Fibroblast of the aortic adventitia (primary cell): ENCODE measurements at regions not wholly inside any gene's neighbourhood (a gene's known extent, or its start where the extent isn't known, plus 50 kb on each side); places are given as distances from the start of the nearest gene placed in this dataset.

Source experiments
- DNase-seq: peaks from one replicate; pipeline ENCODE4 v3.0.0-alpha.2; 2010; ENCODE audit warnings: low read depth
- H3K4me3 ChIP-seq: 2 replicates; pipeline ENCODE4 v1.5.1; 2011; ENCODE audit warnings: low read depth, mild to moderate bottlenecking, control low read depth, low read length, moderate library complexity
- TF ChIP-seq, protein P1 (sequence below): IDR thresholded peaks from 2 replicates; pipeline ENCODE4 v1.5.1; 2011; ENCODE audit warnings: mild to moderate bottlenecking, low read length, control low read depth, inconsistent platforms; ENCODE audit not compliant: insufficient read depth

DNA sequence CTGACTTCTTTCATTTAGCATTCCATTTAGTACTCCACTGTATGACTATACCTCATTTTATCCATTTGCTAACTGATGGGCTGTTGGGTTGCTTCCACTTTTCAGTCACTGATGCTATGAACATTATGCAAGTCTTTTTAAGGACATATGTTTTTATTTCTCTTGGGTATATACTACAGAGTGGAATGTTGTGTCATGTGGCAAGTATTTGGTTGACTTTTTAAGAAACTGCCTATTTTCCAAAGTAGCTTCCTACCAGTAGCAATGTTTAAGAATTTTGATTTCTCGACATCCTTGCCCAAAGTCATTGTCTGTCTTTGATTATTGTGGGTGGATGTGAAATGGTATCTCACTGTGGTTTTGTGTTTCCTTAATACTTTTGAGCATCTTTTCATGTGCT lies 110.1 kb upstream of the TPM1 start:
- no peak overlapping the region for H3K4me3 ChIP-seq
- TF ChIP-seq, protein P1, sequence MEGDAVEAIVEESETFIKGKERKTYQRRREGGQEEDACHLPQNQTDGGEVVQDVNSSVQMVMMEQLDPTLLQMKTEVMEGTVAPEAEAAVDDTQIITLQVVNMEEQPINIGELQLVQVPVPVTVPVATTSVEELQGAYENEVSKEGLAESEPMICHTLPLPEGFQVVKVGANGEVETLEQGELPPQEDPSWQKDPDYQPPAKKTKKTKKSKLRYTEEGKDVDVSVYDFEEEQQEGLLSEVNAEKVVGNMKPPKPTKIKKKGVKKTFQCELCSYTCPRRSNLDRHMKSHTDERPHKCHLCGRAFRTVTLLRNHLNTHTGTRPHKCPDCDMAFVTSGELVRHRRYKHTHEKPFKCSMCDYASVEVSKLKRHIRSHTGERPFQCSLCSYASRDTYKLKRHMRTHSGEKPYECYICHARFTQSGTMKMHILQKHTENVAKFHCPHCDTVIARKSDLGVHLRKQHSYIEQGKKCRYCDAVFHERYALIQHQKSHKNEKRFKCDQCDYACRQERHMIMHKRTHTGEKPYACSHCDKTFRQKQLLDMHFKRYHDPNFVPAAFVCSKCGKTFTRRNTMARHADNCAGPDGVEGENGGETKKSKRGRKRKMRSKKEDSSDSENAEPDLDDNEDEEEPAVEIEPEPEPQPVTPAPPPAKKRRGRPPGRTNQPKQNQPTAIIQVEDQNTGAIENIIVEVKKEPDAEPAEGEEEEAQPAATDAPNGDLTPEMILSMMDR: no peak
- peak; percentile 87 for DNase-seq

DNA sequence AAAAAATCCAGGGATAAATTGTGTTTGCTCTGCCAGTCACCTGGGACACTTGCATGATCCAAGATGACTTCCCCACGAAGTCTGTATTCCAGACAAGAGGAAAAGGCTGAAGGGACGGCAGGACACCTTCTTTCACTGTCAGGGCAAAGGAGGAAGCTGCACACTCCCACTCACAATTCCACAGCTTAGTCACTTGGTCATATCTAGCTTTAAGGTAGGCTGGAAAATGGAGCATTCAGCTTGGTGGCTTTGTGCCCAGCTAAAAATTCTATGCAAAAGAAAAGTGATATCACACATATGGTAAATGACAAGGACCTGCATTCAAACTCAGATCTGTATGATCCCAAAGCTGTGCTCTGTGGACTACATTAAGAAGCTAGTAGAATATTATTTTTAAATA lies 109.2 kb upstream of the TPM1 start:
- no peak overlapping the region for H3K4me3 ChIP-seq
- TF ChIP-seq, protein P1: no peak
- DNase-seq: peak; percentile 44

DNA sequence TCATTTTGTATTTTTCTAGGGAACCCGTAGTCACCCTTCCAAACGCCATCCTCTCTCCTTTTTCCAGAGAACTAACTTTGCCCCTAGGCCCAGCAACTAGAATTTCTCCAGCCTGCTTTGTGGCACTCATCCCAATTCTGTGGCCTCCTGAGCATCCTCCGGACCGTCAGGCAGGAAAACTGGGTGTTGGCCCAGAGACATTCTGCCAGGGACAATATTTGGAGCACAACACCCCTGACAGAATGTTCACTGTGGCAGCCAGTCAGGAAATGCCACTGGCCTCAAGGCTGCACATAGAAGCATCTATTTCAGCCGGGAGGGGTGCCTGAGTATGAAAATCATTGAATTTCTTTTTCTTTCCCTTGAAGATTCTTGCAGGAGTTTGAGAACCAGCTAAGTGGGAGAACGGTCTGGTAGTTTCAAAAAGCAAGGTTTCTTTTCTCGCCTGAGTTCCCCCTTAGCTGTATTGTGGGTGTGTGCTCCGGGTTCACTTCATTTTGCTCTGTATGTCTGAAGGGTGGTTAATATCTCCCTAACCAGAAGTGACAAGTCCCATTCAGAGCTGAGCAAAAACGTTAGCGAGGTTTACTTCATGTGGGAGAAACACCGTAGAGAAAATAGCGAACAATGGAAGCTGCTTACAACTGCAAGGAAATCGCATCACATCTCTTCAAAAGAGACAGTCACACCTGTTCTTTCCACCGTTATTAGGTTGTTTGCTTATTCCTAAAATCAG lies 108.1 kb upstream of the TPM1 start:
- TF ChIP-seq, protein P1: no peak
- H3K4me3 ChIP-seq: no peak overlapping the region
- no peak for DNase-seq

- H3K4me3 ChIP-seq: no peak overlapping the region
- TF ChIP-seq, protein P1: no peak
- no peak for DNase-seq
Measured at GRCh38 chr15:62935300-62936081, 107.1 kb upstream of the TPM1 start.

GRCh38 chr15:62938825-62939224 lies 103.7 kb upstream of the TPM1 start:
- no peak overlapping the region for H3K4me3 ChIP-seq
- DNase-seq: no peak
- TF ChIP-seq, protein P1: no peak

DNA sequence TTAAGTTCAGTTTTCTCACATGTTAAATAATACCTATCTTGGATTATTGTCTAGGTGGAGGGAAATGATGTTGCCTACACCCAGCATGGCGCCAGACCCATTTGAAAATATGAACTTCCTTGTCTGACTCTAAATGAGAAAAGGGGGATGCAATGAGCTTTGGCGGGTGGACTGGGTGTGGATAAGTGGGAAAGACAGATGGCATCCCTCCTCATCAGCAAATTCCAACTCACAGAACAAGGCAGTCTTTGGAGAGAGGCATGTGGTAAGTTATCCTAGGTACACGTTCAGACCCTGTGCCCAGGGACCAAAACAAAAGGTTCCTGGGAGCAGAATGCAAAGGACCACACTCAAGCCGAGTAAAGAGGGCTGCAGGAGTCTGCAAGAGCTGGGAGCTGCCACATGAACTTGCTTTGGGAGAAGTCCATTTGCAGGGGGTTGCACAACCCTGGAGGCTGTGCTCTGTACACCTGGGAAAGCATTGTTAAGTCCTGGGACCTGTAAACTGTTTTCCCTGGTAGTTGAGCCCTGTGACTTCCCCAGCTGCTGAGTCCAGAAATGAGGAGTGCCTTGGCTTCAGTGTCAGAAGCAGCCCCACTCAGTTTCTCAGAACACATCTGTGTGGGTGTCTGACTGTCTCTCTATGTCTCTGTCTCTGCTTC lies 102.3 kb upstream of the TPM1 start:
- TF ChIP-seq, protein P1: no peak
- no peak for DNase-seq
- no peak overlapping the region for H3K4me3 ChIP-seq
